Coronary artery (tissue), 2 donors: ENCODE measurements at regions not wholly inside any gene's neighbourhood (a gene's known extent, or its start where the extent isn't known, plus 50 kb on each side); places are given as distances from the start of the nearest gene placed in this dataset.

Source experiments
- DNase-seq: peaks from one replicate; pipeline ENCODE4 v3.0.0-alpha.2; 2017; ENCODE audit warnings: low spot score
- H3K27ac ChIP-seq, 2 donors: fragments of 200-600 bp; sonication (generic); one replicate each; pipeline ENCODE4 v1.5.1; 2016 to 2019
- H3K4me3 ChIP-seq: fragments of 200-600 bp; sonication (generic); 2 replicates; pipeline ENCODE4 v1.5.1; 2016; ENCODE audit warnings: mild to moderate bottlenecking, moderate library complexity
- TF ChIP-seq, protein P1 (sequence below): fragments of 200-600 bp; sonication (generic); IDR thresholded peaks from one replicate; pipeline ENCODE4 v1.5.1; 2019; ENCODE audit warnings: antibody characterized with exemption

DNA sequence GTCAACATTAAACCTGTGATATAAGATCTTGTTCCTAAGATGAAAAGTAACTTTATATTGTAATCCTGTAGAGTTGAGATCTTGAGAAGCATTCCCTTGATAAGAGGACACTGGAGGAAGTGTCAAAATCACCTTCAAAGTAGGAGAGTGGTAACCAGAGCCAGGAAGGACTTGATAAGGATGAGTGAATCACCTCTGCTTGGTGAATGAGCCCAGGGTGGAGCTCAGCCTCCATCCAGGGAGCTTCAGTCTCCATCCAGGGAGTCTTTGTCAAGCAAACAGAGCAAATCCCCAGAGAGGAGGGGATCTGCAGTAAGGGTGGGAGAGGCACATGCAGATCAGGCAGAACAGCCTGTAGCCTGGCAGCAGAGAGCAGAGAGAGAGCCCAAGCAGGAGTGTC is 167.1 kb upstream of the SIX2 start:
- TF ChIP-seq, protein P1, sequence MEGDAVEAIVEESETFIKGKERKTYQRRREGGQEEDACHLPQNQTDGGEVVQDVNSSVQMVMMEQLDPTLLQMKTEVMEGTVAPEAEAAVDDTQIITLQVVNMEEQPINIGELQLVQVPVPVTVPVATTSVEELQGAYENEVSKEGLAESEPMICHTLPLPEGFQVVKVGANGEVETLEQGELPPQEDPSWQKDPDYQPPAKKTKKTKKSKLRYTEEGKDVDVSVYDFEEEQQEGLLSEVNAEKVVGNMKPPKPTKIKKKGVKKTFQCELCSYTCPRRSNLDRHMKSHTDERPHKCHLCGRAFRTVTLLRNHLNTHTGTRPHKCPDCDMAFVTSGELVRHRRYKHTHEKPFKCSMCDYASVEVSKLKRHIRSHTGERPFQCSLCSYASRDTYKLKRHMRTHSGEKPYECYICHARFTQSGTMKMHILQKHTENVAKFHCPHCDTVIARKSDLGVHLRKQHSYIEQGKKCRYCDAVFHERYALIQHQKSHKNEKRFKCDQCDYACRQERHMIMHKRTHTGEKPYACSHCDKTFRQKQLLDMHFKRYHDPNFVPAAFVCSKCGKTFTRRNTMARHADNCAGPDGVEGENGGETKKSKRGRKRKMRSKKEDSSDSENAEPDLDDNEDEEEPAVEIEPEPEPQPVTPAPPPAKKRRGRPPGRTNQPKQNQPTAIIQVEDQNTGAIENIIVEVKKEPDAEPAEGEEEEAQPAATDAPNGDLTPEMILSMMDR: no peak
- no peak overlapping the region for H3K27ac ChIP-seq
- DNase-seq: no peak
- no peak overlapping the region for H3K4me3 ChIP-seq

DNA sequence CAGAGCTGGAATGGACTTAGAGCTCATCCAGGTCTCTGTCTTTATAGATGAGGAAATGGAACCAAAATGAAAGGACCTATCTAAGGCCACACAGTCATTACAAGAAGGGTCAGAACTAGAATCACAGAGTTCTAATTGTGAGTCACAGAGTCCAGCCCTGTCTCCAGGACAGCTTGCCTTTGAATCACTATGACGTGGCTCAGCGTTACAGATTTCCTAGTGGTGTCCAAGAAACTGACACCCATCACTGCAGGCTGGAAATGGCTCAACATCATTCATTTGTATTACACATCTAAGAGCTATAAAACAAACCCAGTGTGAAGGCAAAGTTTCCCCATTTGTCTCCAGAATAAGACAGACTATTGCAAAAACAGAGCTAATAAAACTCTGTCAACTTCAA is 164.3 kb upstream of the SIX2 start:
- DNase-seq: no peak
- TF ChIP-seq, protein P1: no peak
- no peak overlapping the region for H3K4me3 ChIP-seq
- no peak overlapping the region for H3K27ac ChIP-seq

DNA sequence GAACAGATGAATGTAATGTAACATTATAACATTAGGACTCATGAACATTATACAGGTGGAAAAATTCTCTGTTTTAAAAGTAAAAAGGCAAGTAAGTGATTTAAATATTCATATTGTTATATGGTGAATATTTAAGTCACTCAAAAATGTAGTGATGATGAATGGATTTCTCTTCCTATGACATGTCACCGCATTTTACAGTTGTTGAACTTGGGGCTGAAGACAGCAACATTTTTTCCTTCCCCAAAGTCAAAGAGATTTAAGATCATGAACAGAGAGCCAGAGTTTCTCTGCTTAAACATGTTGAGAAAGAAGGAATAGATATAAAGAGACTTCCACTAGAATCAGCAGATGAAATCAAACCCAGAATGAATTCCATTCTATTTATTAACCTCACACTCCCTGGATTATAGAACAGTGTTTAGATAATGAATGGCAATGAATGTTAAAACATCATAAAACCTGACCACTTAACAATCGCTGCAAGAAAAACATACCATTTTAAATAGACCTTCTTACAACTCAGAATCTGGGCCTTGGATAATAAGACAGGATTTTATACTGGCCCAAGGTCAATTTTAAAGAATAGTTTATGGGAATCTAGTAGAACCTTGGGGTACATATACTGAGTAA is 163.6 kb upstream of the SIX2 start:
- H3K27ac ChIP-seq: no peak overlapping the region
- H3K4me3 ChIP-seq: no peak overlapping the region
- DNase-seq: no peak
- TF ChIP-seq, protein P1: no peak

DNA sequence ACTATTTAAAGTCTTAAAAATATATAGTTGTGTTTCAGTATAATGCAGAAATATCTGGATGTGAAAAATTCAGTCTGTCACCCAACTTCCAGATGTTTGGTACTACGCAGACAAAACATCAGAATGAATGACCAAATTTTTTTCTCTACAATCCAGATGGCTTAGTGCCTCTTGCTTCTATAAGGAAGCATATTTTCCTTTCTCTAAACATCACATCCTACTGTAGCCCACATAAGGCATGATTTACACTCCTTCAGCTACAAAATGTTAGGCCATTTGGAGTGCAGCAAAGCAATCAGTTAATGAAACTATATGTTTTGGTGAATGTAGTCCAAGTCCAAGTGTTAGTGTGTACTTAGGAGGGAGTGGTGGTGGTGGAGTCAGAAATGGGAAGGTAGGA is 162.9 kb upstream of the SIX2 start:
- DNase-seq: no peak
- Histone ChIP-seq H3K27ac (no peak overlapping the region), H3K4me3 (no peak overlapping the region)
- TF ChIP-seq, protein P1: no peak

DNA sequence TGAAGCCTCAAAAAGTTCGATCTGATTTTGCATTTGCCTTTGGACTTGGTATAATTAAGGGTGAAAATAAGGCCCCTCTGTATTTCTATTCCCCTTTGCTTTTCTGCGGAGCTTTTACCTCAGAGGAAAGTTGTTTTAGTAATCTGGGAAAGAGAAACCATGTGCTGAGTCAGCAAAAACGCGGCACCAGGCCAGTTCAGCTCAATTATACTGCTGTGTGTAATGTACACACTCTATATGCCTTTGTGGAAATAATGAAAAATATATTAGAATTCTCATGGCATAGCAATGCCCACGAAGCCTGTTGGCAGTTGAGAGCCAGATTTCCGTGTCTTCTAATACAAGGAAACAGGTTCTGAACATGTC is 161.9 kb upstream of the SIX2 start:
- Histone ChIP-seq H3K27ac (no peak overlapping the region), H3K4me3 (no peak overlapping the region)
- no peak for DNase-seq
- TF ChIP-seq, protein P1: no peak

DNA sequence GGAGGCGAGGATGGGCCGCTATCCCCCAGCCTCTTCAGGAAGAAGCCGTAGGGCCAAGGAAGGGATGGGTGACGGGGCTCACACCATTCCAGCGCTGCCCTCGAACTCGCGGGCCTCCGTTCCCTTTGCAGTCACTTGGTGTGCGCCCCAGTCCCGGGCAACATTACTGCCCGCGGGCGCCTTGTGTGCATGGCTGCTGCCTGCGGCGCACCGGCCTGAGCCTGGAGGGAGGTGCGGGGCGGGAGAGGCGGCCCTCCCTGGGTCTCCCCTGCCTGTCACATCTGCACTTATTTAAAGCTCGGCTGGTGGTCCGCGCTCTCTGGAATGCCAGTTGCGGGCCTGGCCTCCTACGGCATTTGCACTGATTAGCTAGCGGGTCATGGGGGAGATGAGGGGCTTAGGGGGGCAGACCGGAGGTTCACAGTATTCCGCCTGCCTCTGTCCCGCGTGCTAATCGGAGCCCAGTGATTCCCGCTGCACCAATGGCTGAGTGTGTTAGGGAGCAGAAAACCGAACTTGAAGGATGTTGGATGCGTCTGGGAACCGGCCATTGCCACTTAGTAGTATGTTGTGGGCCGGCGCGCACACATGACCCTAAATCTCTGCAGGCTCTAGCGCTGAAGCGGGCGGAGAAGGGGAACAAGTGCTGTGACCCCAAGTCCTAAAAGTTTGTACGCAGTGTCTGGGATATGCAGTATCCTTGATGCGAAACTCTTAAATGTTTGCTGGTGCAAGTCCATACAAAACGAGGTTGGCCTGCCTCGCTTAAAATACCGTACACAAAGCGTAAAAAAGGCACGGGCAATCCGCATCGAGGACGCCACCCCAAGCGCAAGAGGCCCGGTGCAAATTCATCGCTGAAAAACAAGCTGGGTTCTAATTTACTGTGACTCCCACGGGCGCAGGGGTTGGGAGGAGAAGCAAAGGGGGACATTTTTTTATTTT is 161.2 kb upstream of the SIX2 start:
- Histone ChIP-seq H3K4me3 (peak overlapping the region; percentile 80), H3K27ac (peak overlapping the region in 1 of 2 donors; percentile 15)
- TF ChIP-seq, protein P1: no peak
- no peak for DNase-seq
